ENCODE measurements at regions not wholly inside any gene's neighbourhood (a gene's known extent, or its start where the extent isn't known, plus 50 kb on each side); places are given as distances from the start of the nearest gene placed in this dataset.

DNA sequence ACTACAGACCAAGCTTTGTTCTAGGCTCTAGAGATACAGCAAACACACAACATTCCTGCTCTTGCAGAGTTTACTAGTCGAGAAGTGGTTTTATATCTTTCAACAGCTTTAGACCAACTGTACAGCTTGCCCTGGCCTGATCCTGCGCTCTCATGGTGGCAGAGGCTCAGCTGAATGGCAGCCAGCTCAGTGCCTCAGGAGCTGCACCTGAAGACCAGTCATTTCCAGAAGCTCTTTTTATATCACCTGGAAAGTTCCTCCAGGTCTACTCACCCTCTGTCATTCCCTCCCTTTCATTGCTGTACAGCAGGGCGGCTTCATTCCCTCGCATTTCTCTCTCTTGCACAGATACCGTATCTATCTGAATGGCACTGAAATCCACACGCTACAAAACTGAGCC is 319.8 kb downstream of the GATA3 start:
- DNase-seq (ENCODE audit: low spot score): no peak
- no peaks in the 10 kb centered on the region for H3K9me3 ChIP-seq
- H3K4me1 ChIP-seq: no peaks in the 10 kb centered on the region
- H3K4me3 ChIP-seq: no peak overlapping the region
- no peak overlapping the region for H3K27ac ChIP-seq
- no peaks in the 10 kb centered on the region for H3K36me3 ChIP-seq
- TF ChIP-seq, protein P1, sequence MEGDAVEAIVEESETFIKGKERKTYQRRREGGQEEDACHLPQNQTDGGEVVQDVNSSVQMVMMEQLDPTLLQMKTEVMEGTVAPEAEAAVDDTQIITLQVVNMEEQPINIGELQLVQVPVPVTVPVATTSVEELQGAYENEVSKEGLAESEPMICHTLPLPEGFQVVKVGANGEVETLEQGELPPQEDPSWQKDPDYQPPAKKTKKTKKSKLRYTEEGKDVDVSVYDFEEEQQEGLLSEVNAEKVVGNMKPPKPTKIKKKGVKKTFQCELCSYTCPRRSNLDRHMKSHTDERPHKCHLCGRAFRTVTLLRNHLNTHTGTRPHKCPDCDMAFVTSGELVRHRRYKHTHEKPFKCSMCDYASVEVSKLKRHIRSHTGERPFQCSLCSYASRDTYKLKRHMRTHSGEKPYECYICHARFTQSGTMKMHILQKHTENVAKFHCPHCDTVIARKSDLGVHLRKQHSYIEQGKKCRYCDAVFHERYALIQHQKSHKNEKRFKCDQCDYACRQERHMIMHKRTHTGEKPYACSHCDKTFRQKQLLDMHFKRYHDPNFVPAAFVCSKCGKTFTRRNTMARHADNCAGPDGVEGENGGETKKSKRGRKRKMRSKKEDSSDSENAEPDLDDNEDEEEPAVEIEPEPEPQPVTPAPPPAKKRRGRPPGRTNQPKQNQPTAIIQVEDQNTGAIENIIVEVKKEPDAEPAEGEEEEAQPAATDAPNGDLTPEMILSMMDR (IDR thresholded peaks at IDR 0.05): no peak
- H3K27me3 ChIP-seq: no peaks in the 10 kb centered on the region

GRCh38 chr10:8375137-8375536 is 320.6 kb downstream of the GATA3 start:
- TF ChIP-seq, protein P1 (IDR thresholded peaks at IDR 0.05): no peak
- Histone ChIP-seq H3K36me3 (no peaks in the 10 kb centered on the region), H3K9me3 (no peaks in the 10 kb centered on the region), H3K27me3 (no peaks in the 10 kb centered on the region), H3K4me1 (peaks cover 0 to 4% of the 10 kb centered on the region in 2 donors), H3K4me3 (no peak overlapping the region), H3K27ac (no peak overlapping the region)
- DNase-seq (ENCODE audit: low spot score): no peak

GRCh38 chr10:8378198-8378983 is 323.9 kb downstream of the GATA3 start:
- no peaks in the 10 kb centered on the region for H3K9me3 ChIP-seq
- peak overlapping the region; percentile 8 to 33 for H3K27ac ChIP-seq
- no peak overlapping the region for H3K4me3 ChIP-seq
- H3K27me3 ChIP-seq: no peaks in the 10 kb centered on the region
- no peaks in the 10 kb centered on the region for H3K36me3 ChIP-seq
- TF ChIP-seq, protein P1 (IDR thresholded peaks at IDR 0.05): no peak
- peaks cover 0 to 12% of the 10 kb centered on the region in 2 donors for H3K4me1 ChIP-seq
- DNase-seq (ENCODE audit: low spot score): no peak

DNA sequence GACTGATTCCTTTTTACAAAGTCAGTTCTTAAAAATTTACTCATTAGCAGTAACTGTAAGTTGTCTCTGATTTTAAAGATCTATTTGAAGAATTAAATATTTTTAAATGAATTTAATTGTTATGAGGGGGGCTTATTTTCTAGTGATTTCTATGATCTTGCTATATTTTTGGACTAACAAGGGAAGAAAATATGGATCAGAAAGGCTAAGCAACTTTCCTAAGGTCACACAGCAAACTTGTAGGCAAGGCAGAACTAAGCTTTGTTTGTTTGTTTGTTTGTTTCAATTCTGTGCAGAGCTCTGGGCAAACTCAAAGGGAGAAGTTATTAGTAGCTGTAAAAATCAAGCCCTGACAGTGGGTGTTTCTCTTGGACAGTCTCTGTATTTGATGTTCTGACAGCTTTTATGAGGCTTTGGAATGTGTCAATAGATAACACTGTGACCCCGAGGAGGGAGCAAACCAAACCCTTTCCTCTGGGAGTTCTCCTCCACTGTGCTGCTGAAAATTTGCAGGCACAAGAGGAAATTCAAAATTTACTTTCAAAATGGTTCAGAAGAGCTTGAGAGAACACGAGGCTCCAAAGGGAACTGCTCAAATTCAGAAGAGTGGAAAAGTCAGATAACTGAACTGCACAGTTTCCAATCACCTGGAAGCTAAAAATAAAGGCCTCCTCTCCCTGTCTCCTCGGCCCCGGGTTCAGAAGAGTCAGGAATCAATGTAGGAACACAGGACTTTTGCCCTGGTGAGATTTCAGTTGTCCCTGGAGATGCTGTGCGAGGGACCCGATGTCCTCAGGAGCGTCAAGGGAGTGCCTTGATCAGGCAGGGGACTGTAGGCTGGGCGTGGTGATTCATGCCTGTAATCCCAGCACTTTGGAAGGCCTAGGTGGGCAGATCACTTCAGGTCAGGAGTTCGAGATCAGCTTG is 325.7 kb downstream of the GATA3 start:
- TF ChIP-seq, protein P1 (IDR thresholded peaks at IDR 0.05): no peak
- no peak overlapping the region for H3K27ac ChIP-seq
- H3K36me3 ChIP-seq: no peaks in the 10 kb centered on the region
- H3K9me3 ChIP-seq: no peaks in the 10 kb centered on the region
- peaks cover 0 to 12% of the 10 kb centered on the region in 2 donors for H3K4me1 ChIP-seq
- no peaks in the 10 kb centered on the region for H3K27me3 ChIP-seq
- no peak overlapping the region for H3K4me3 ChIP-seq
- DNase-seq (ENCODE audit: low spot score): no peak

GRCh38 chr10:8380833-8381496 is 326.5 kb downstream of the GATA3 start:
- H3K27me3 ChIP-seq: no peaks in the 10 kb centered on the region
- H3K27ac ChIP-seq: no peak overlapping the region
- TF ChIP-seq, protein P1 (IDR thresholded peaks at IDR 0.05): no peak
- DNase-seq (ENCODE audit: low spot score): no peak
- no peaks in the 10 kb centered on the region for H3K9me3 ChIP-seq
- H3K36me3 ChIP-seq: no peaks in the 10 kb centered on the region
- H3K4me1 ChIP-seq: peaks cover 0 to 12% of the 10 kb centered on the region in 2 donors
- no peak overlapping the region for H3K4me3 ChIP-seq

Measured in right atrium auricular region (tissue), 2 donors.